PC-9 (cell line): ENCODE measurements at regions not wholly inside any gene's neighbourhood (a gene's known extent, or its start where the extent isn't known, plus 50 kb on each side); places are given as distances from the start of the nearest gene placed in this dataset.

Experiments used
- BruUV-seq: library from RNA; stranded (reverse); fragments of 400-500 nt; replicated peaks from 2 replicates; lab custom pipeline; 2021; lab: Mats Ljungman, UMichigan
- CTCF ChIA-PET: fragments of 300-600 bp; sonication (Branson Sonifier 250); formaldehyde crosslinking; loops from one replicate; lab custom pipeline; 2022; ENCODE audit warnings: antibody characterized with exemption; lab: Charles Lee
- POLR2A ChIA-PET: fragments of 300-600 bp; sonication (Branson Sonifier 250); formaldehyde crosslinking; loops from one replicate; lab custom pipeline; 2022; ENCODE audit warnings: antibody characterized with exemption; ENCODE audit not compliant: unreplicated experiment; lab: Charles Lee
- DNase-seq, 2 experiments: peaks; one replicate each; pipeline versions ENCODE4 v3.0.0 to v3.0.0-alpha.2; 2015 to 2022; ENCODE audit warnings: mixed read lengths in 1 of 2
- H2AFZ ChIP-seq: fragments of 200-600 bp; sonication (generic); 2 replicates; pipeline ENCODE4 v1.8.1; 2017; ENCODE audit warnings: antibody characterized with exemption
- H3F3A ChIP-seq: fragments of 200-600 bp; sonication (generic); 2 replicates; pipeline ENCODE4 v1.8.1; 2017; ENCODE audit warnings: antibody characterized with exemption, mild to moderate bottlenecking, low read depth; ENCODE audit not compliant: insufficient read depth
- H3K27ac ChIP-seq: fragments of 200-600 bp; sonication (generic); 2 replicates; pipeline ENCODE4 v1.6.1; 2016; ENCODE audit warnings: mixed run types
- H3K27me3 ChIP-seq: fragments of 200-600 bp; sonication (generic); 2 replicates; pipeline ENCODE4 v1.6.1; 2016; ENCODE audit warnings: low read depth, mixed run types; ENCODE audit not compliant: insufficient read depth
- H3K36me3 ChIP-seq: fragments of 200-600 bp; sonication (generic); 2 replicates; pipeline ENCODE4 v1.6.1; 2016; ENCODE audit warnings: low read depth, mixed run types
- H3K4me1 ChIP-seq: fragments of 200-600 bp; sonication (generic); replicated peaks from 2 replicates; pipeline ENCODE4 v1.6.1; 2016; ENCODE audit warnings: mixed run types; ENCODE audit not compliant: insufficient read depth
- H3K4me2 ChIP-seq: fragments of 200-600 bp; sonication (generic); 2 replicates; pipeline ENCODE4 v1.6.1; 2017; ENCODE audit warnings: mixed run types
- H3K4me3 ChIP-seq: fragments of 200-600 bp; sonication (generic); 2 replicates; pipeline ENCODE4 v1.6.1; 2016; ENCODE audit warnings: mixed run types
- H3K79me2 ChIP-seq: fragments of 200-600 bp; sonication (generic); 2 replicates; pipeline ENCODE4 v1.6.1; 2017; ENCODE audit warnings: low read depth, mixed run types
- H3K9me2 ChIP-seq: fragments of 200-600 bp; sonication (generic); 2 replicates; pipeline ENCODE4 v1.8.1; 2017; ENCODE audit warnings: mild to moderate bottlenecking; ENCODE audit not compliant: insufficient read depth
- H3K9me3 ChIP-seq: fragments of 200-600 bp; sonication (generic); 2 replicates; pipeline ENCODE4 v1.8.1; 2016; ENCODE audit warnings: low read depth; ENCODE audit not compliant: insufficient read depth
- H4K20me1 ChIP-seq: fragments of 200-600 bp; sonication (generic); 2 replicates; pipeline ENCODE4 v1.8.1; 2017; ENCODE audit not compliant: insufficient read depth
- CTCF ChIP-seq: fragments of 200-600 bp; sonication (generic); conservative IDR thresholded peaks from 2 replicates; pipeline ENCODE4 v1.6.1; 2017; ENCODE audit warnings: mixed run types, antibody characterized with exemption, mild to moderate bottlenecking, moderate library complexity
- EZH2 ChIP-seq: fragments of 200-600 bp; sonication (generic); IDR thresholded peaks from 2 replicates; pipeline ENCODE4 v1.8.0; 2017; ENCODE audit warnings: antibody characterized with exemption, low read depth
- intact Hi-C: fragments of 100-400 bp; cut with micrococcal nuclease; formaldehyde crosslinking; loops from one replicate; pipeline ENCODE4 v1.10.0; 2022; ENCODE audit not compliant: unreplicated experiment

- BruUV-seq: no TSS peak
- Histone ChIP-seq H3K27me3 (no peaks in the 10 kb centered on the region), H3K79me2 (no peaks in the 10 kb centered on the region), H3K9me2 (no peaks in the 10 kb centered on the region), H3F3A (no peaks in the 10 kb centered on the region), H4K20me1 (no peaks in the 10 kb centered on the region), H3K4me2 (no peak overlapping the region), H3K4me1 (no peaks in the 10 kb centered on the region), H2AFZ (no peak overlapping the region), H3K36me3 (no peaks in the 10 kb centered on the region), H3K27ac (no peak overlapping the region), H3K4me3 (no peak overlapping the region), H3K9me3 (no peaks in the 10 kb centered on the region)
- no peak for TF ChIP-seq CTCF
- TF ChIP-seq EZH2: no peak
- intact Hi-C loops: no loop called here
- DNase-seq: peak in 1 of 2 experiments; percentile 17
- POLR2A ChIA-PET: no interaction called here
- CTCF ChIA-PET: no interaction called here
Measured at GRCh38 chr10:93208717-93209464, 135.2 kb downstream of the CYP26A1 start.

DNA sequence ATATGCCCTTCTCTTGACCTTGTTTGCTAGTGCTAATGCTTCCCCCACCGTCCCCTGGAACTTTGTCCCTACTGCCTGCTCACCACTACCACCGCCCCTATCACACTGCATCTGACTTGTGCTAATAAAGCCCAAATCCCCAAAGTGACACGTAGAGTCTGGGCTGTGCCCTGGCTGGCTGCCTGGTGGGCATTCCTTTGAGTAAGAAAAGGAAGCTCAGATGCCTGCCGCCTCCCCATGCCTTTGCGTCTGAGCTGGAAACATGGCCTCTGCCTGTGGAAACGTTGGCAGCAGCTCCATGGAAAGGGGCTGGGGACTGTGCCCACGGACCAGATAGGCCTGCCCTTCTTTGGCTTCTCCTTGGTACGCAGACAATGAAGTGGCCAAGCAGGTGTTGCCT lies 138.3 kb downstream of the CYP26A1 start:
- Histone ChIP-seq H4K20me1 (no peaks in the 10 kb centered on the region), H2AFZ (no peak overlapping the region), H3K79me2 (no peaks in the 10 kb centered on the region), H3K4me2 (no peak overlapping the region), H3K4me1 (no peaks in the 10 kb centered on the region), H3F3A (no peaks in the 10 kb centered on the region), H3K9me2 (no peaks in the 10 kb centered on the region), H3K27me3 (no peaks in the 10 kb centered on the region), H3K4me3 (no peak overlapping the region), H3K36me3 (no peaks in the 10 kb centered on the region), H3K9me3 (no peaks in the 10 kb centered on the region), H3K27ac (no peak overlapping the region)
- ChIA-PET POLR2A (no interaction called here), CTCF (no interaction called here)
- TF ChIP-seq CTCF: no peak
- no peak for TF ChIP-seq EZH2
- no TSS peak for BruUV-seq
- no peak for DNase-seq
- intact Hi-C loops: no loop called here

DNA sequence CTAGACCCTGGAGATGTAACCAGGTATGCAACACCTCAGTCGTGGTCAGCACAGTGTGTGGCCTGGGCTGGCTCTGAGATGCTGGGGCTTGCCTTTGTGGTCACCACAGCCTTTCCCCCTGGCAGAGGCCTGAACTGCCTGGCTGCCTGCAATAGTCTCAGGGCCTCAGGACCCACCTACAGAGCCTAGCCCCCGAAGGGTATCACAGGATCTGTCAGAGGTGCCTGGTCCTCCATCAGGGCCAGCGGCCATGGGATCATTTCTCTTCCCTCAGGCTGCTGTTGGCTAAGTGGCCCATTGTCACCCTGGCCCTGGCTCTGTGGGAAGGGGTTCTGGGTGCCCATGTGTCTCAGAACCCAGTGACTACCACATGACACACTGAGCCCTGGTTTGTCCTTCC lies 141.6 kb downstream of the CYP26A1 start:
- Histone ChIP-seq H3K9me3 (no peaks in the 10 kb centered on the region), H3K4me1 (no peaks in the 10 kb centered on the region), H3K27ac (no peak overlapping the region), H3K36me3 (no peaks in the 10 kb centered on the region), H3K27me3 (no peaks in the 10 kb centered on the region), H3K79me2 (no peaks in the 10 kb centered on the region), H3K9me2 (no peaks in the 10 kb centered on the region; the same call in 1 of the 2 replicates), H3K4me3 (no peak overlapping the region), H2AFZ (no peak overlapping the region), H3K4me2 (no peak overlapping the region), H3F3A (no peaks in the 10 kb centered on the region), H4K20me1 (no peaks in the 10 kb centered on the region)
- BruUV-seq: no TSS peak
- CTCF ChIA-PET: no interaction called here
- POLR2A ChIA-PET: no interaction called here
- no peak for TF ChIP-seq EZH2
- TF ChIP-seq CTCF: no peak
- DNase-seq: no peak
- intact Hi-C loops: no loop called here
